DND-41 (cell line): ENCODE measurements at regions not wholly inside any gene's neighbourhood (a gene's known extent, or its start where the extent isn't known, plus 50 kb on each side); places are given as distances from the start of the nearest gene placed in this dataset.
A peak's percentile ranks its signal among the peaks of the same experiment; 100 is the strongest.

ENCODE experiments used
- ATAC-seq: fragments of 200-7000 bp; cut with Tn5 transposase; 3 replicates; pipeline ENCODE4 v1.9.1; 2021; ENCODE audit warnings: low read depth; ENCODE audit not compliant: insufficient read depth
- DNase-seq: peaks from one replicate; pipeline ENCODE4 v3.0.0-alpha.2; 2020
- H2AFZ ChIP-seq: 2 replicates; pipeline ENCODE4 v1.6.0; 2012; ENCODE audit warnings: low read depth, low read length
- H3K27ac ChIP-seq: 2 replicates; pipeline ENCODE4 v1.5.1; 2012; ENCODE audit warnings: low read length, inconsistent platforms
- H3K27me3 ChIP-seq: fragments of 200-600 bp; sonication (generic); 2 replicates; pipeline ENCODE4 v1.6.0; 2012; ENCODE audit warnings: low read length, mild to moderate bottlenecking, inconsistent platforms; ENCODE audit not compliant: insufficient read depth, poor library complexity
- H3K36me3 ChIP-seq: 2 replicates; pipeline ENCODE4 v1.5.1; 2012; ENCODE audit warnings: low read length, inconsistent platforms; ENCODE audit not compliant: insufficient read depth
- H3K4me1 ChIP-seq: 2 replicates; pipeline ENCODE4 v1.5.1; 2012; ENCODE audit warnings: mild to moderate bottlenecking, low read length; ENCODE audit not compliant: insufficient read depth
- H3K4me2 ChIP-seq: 2 replicates; pipeline ENCODE4 v1.6.0; 2012; ENCODE audit warnings: mild to moderate bottlenecking, moderate library complexity, low read length, inconsistent platforms; ENCODE audit not compliant: insufficient read depth
- H3K4me3 ChIP-seq, 2 experiments: fragments of 200-600 bp in 1 of 2; shearing (Covaris generic) in 1 of 2; 2 replicates each; pipeline ENCODE4 v1.5.1; 2012 to 2016; ENCODE audit warnings: inconsistent platforms in 2 of 2, low read length in 2 of 2, mild to moderate bottlenecking in 2 of 2, low read depth in 1 of 2, moderate library complexity in 1 of 2
- H3K79me2 ChIP-seq: 2 replicates; pipeline ENCODE4 v1.6.0; 2012; ENCODE audit warnings: low read length, inconsistent platforms; ENCODE audit not compliant: insufficient read depth
- H3K9ac ChIP-seq: 2 replicates; pipeline ENCODE4 v1.6.0; 2012; ENCODE audit warnings: low read depth, mild to moderate bottlenecking, inconsistent platforms, low read length, moderate library complexity
- H3K9me3 ChIP-seq: 2 replicates; pipeline ENCODE4 v1.5.1; 2012; ENCODE audit warnings: low read length, moderate library complexity, mild to moderate bottlenecking, inconsistent platforms; ENCODE audit not compliant: insufficient read depth, severe bottlenecking
- H4K20me1 ChIP-seq: 2 replicates; pipeline ENCODE4 v1.6.0; 2012; ENCODE audit warnings: low read length; ENCODE audit not compliant: insufficient read depth
- EZH2 ChIP-seq: IDR thresholded peaks from 3 replicates; pipeline ENCODE4 v1.6.1; 2012; ENCODE audit warnings: borderline replicate concordance, low read depth, mild to moderate bottlenecking, moderate library complexity, low read length, inconsistent platforms; ENCODE audit not compliant: severe bottlenecking
- TF ChIP-seq, protein P1 (sequence below): IDR thresholded peaks from 2 replicates; pipeline ENCODE4 v1.5.1; 2012; ENCODE audit warnings: borderline replicate concordance, low read length, moderate library complexity, mild to moderate bottlenecking; ENCODE audit not compliant: poor library complexity, severe bottlenecking; ENCODE audit errors: extremely low read depth

DNA sequence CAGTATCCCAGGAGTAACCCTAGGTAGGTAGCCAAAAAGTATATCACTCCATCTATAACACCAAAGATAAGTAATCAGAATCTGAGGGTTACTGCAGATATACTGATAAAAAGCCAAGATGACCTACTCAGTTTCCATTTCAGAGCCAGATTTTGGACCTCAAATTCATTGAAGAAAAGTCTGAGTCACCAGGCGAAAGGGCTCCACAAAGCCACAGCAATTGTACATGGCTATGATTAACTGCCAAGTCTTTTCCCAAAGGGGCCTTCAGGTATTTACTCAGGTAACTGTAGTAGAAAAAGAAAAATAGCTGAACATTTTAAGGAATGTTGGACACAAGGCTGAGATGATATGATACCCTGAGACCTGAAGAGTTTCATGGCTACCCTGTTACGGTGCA, 75.6 kb upstream of the KCNH7 start:
- Histone ChIP-seq H3K4me3 (no peak overlapping the region), H3K36me3 (no peaks in the 10 kb centered on the region), H3K9me3 (no peaks in the 10 kb centered on the region), H3K4me1 (no peaks in the 10 kb centered on the region), H3K4me2 (no peak overlapping the region), H4K20me1 (no peaks in the 10 kb centered on the region), H3K79me2 (no peaks in the 10 kb centered on the region), H3K9ac (no peak overlapping the region), H3K27ac (no peak overlapping the region), H3K27me3 (no peaks in the 10 kb centered on the region), H2AFZ (no peak overlapping the region)
- DNase-seq (no peak), ATAC-seq (no peak)
- TF ChIP-seq EZH2 = no peak
- TF ChIP-seq, protein P1, sequence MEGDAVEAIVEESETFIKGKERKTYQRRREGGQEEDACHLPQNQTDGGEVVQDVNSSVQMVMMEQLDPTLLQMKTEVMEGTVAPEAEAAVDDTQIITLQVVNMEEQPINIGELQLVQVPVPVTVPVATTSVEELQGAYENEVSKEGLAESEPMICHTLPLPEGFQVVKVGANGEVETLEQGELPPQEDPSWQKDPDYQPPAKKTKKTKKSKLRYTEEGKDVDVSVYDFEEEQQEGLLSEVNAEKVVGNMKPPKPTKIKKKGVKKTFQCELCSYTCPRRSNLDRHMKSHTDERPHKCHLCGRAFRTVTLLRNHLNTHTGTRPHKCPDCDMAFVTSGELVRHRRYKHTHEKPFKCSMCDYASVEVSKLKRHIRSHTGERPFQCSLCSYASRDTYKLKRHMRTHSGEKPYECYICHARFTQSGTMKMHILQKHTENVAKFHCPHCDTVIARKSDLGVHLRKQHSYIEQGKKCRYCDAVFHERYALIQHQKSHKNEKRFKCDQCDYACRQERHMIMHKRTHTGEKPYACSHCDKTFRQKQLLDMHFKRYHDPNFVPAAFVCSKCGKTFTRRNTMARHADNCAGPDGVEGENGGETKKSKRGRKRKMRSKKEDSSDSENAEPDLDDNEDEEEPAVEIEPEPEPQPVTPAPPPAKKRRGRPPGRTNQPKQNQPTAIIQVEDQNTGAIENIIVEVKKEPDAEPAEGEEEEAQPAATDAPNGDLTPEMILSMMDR = no peak

- Histone ChIP-seq H3K9me3 (no peaks in the 10 kb centered on the region), H3K79me2 (no peaks in the 10 kb centered on the region), H4K20me1 (no peaks in the 10 kb centered on the region), H3K4me1 (no peaks in the 10 kb centered on the region), H3K27me3 (no peaks in the 10 kb centered on the region), H3K4me2 (no peak overlapping the region), H2AFZ (no peak overlapping the region), H3K27ac (no peak overlapping the region), H3K4me3 (no peak overlapping the region), H3K36me3 (no peaks in the 10 kb centered on the region), H3K9ac (no peak overlapping the region)
- DNase-seq = no peak
- no peak for TF ChIP-seq EZH2
- TF ChIP-seq, protein P1 = no peak
- no peak for ATAC-seq
Observed at GRCh38 chr2:162912787-162913186, 74.2 kb upstream of the KCNH7 start.

DNA sequence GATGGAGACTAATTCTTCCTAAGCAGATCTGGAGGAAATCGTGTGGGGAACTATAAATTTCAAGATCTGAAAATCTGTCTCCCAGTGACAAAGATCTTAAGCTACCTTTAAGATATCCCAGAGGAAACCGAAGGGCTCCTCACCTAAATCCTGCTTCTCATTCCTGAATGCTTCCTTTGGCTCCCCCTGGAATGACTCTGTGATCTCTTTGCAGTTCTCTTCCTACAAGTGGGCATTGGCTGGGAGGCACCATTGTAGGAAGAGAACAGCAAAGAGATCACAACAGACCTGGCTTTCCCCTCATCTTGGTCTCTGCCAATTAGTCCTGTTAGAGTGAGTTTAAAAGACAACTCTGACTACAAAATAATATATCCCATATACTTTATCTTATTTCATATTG, 70.0 kb upstream of the KCNH7 start:
- TF ChIP-seq EZH2 = no peak
- TF ChIP-seq, protein P1 = no peak

DNA sequence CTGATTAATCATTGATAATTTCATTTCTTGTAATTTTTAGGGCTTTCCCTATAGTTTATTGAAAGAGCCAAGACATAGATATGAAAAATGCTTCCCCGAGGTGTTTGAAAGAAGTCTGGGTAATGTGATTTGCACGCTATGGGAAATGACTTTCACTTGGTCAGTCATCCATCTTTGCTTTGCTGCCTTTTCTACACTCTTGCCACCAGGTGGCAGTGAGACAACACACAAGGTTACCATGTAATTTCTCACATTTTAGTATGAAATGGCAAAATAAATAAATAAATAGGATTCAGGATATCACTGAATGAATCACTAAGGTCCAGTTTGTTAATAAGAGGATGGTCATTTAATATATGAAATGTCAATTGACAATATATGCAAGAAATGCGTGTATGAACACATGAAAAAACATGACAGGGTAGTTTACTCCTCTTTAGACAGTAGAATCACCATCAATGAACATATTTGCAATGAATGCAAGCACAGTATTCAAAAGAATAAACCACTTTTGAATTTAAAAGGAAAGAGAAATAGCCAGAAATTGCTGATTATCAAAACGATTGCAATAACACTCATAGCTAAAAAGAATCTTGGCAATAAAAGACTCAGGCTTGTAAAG, 52.2 kb upstream of the KCNH7 start:
- TF ChIP-seq EZH2 = no peak
- TF ChIP-seq, protein P1 = peak; percentile 86
- no peak overlapping the region for H2AFZ ChIP-seq

More for the DNA sequence above, 70.0 kb upstream of the KCNH7 start:
- Histone ChIP-seq H3K9me3 (no peaks in the 10 kb centered on the region), H3K27ac (no peak overlapping the region), H3K36me3 (no peaks in the 10 kb centered on the region), H3K27me3 (no peaks in the 10 kb centered on the region), H2AFZ (no peak overlapping the region), H3K4me2 (no peak overlapping the region), H3K9ac (no peak overlapping the region), H4K20me1 (no peaks in the 10 kb centered on the region), H3K4me3 (no peak overlapping the region), H3K4me1 (no peaks in the 10 kb centered on the region), H3K79me2 (no peaks in the 10 kb centered on the region)
- ATAC-seq (no peak), DNase-seq (no peak)

More for the DNA sequence above, 52.2 kb upstream of the KCNH7 start:
- Histone ChIP-seq H3K36me3 (no peaks in the 10 kb centered on the region), H3K9ac (no peak overlapping the region), H3K9me3 (no peaks in the 10 kb centered on the region), H3K27me3 (no peaks in the 10 kb centered on the region), H4K20me1 (no peaks in the 10 kb centered on the region), H3K4me2 (no peak overlapping the region), H3K4me1 (no peaks in the 10 kb centered on the region), H3K79me2 (no peaks in the 10 kb centered on the region), H3K27ac (no peak overlapping the region), H3K4me3 (no peak overlapping the region)
- DNase-seq (peak; percentile 22), ATAC-seq (peak; percentile 76)
